Left ventricle myocardium superior (tissue), 1 donor: ENCODE measurements at regions not wholly inside any gene's neighbourhood (a gene's known extent, or its start where the extent isn't known, plus 50 kb on each side); places are given as distances from the start of the nearest gene placed in this dataset.

Experiments
- ATAC-seq: fragments of 200-7000 bp; cut with Tn5 transposase; one replicate; pipeline ENCODE4 v1.9.1; 2020; ENCODE audit warnings: mild to moderate bottlenecking, moderate library complexity
- DNase-seq: peaks from one replicate; pipeline ENCODE4 v3.0.0-alpha.2; 2020
- intact Hi-C: fragments of 100-400 bp; cut with micrococcal nuclease; formaldehyde crosslinking; loops from one replicate; pipeline ENCODE4 v1.11.0; 2022
- donor health status: DM: no; HTN: yes; CAD: no; lungs with severe emphysema.

DNA sequence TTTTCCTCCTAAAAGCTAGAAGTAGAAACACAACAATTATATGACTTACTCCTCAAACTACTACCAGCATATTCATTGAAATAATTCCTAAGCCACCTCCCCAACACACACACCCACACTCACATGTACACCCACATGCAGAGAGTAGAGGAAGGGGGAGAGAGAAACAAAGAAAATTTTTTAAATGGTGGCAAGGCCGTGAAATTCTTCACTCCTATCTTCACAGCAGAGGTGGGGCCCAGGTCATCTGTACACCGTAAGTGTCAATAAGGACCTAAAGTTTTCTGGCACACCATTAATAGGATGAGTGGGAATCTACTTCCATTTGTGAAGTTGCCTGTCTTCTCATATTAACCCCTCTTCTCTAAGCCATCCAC is 73.9 kb upstream of the EGLN3 start:
- intact Hi-C loops, result no loop called here
- DNase-seq, result no peak
- no peak for ATAC-seq

DNA sequence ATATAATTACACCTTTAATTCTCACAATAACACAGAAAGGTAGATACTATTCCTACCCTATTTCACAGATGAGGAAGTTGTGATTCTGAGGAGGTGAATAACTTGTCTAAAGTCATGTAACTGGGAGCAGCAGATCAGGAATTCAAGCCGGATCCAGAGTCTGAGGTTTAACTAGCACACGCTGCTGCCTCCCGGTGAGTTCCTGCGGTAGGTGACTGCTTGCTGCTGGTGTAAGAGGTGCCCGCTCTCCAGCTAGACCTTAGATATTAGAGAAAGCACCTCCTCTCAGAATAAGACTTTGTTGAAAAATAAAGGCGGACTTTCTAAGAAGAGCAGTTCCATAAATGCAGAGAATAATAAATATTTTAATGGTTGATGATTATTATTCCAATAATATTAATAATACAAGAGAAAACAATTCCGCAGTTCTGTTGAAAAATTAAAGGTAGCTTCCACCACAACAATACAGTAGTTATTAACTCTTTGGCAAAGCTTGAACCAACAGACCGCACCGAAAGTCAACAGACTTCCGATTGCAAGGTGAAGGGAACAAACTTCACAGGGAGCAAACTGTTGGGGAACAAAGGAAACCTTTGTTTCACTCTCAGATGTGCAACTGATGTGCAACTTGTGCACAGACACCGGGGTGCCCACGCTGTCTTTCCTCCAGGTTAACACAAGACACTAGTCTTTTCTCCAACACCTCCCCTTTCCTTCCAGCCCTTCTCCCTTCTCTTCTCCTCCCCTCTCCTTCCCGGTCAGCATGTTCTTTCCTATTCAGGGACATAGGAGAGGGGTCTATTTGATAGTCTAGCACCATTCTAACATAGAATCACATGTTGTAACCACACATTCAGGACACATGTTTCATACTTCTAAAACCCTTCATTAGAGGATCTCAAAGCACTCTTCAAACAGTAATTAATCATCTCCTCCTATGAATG is 73.2 kb upstream of the EGLN3 start:
- no peak for DNase-seq
- intact Hi-C loops, result no loop called here
- no peak for ATAC-seq

- intact Hi-C loops, result no loop called here
- ATAC-seq (no peak), DNase-seq (no peak)
Observed at GRCh38 chr14:34021096-34021495, 70.2 kb upstream of the EGLN3 start.

- ATAC-seq (peak; percentile 67), DNase-seq (no peak)
- intact Hi-C loops, result no loop called here
Observed at GRCh38 chr14:34020014-34020413, 69.1 kb upstream of the EGLN3 start.

GRCh38 chr14:34018564-34019244 is 67.8 kb upstream of the EGLN3 start:
- intact Hi-C loops, result no loop called here
- peak; percentile 92 for ATAC-seq
- DNase-seq, result peak; percentile 66

- ATAC-seq, result no peak
- intact Hi-C loops, result no loop called here
Observed at GRCh38 chr14:34018125-34018524, 67.3 kb upstream of the EGLN3 start.

DNA sequence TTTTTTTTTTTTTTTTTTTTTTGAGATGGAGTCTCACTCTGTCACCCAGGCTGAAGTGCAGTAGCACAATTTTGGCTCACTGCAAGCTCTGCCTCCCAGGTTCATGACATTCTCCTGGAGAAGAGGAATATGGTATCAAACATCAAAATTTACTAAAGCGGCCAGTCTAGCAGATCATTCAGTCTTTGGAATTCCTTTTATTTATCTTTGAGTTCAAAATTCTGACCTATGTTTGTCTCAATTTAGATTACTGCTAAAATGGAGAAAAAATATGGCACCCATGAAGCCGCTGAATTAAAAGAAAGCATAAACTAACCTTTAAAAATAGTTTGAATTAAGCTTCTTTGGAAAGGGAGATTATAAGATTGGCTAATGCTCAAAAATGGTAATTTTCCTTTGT is 64.5 kb upstream of the EGLN3 start:
- ATAC-seq, result no peak

More at GRCh38 chr14:34018125-34018524, 67.3 kb upstream of the EGLN3 start:
- DNase-seq, result no peak

GRCh38 chr14:34014936-34015335 is 64.1 kb upstream of the EGLN3 start:
- no peak for ATAC-seq
- no peak for DNase-seq
- intact Hi-C loops, result no loop called here

More for the DNA sequence above, 64.5 kb upstream of the EGLN3 start:
- DNase-seq, result no peak
- intact Hi-C loops, result no loop called here

- ATAC-seq, result no peak
- no peak for DNase-seq
- intact Hi-C loops, result no loop called here
Observed at GRCh38 chr14:34013721-34014060, 62.8 kb upstream of the EGLN3 start.

DNA sequence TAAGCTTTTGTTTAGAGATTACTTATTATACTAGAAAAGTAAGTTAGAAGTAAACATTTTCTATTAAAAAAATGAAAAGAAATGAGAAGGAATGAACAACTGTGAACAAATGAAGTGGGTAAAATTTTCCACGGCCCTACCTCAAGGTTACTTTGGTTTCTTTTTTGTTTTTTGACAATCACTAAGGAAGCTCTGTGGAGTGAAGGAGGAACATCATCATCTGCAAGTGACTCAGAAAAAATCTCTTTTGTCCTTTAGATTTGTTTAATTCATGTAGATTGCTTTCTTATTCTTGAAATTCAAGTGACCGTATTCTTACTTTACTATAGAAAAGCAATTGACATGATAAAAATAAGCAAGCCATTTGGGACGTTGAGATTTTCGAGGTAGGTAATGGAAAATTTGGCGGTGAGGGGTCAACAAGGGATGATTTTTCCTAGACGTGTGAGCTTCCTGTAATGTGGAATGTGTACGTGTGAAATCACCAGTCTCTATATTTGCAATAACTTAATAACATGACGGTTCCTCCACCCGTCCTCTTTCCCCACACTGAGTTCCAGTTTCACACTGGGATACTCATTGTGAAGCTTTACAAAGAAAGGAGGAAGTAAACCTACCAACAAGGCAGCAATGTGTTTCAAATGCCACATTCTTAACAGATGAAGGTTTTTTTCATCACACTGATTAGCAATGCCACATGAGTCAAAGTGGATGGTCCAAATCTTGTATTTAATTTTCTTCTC is 62.3 kb upstream of the EGLN3 start:
- intact Hi-C loops, result no loop called here
- DNase-seq (no peak), ATAC-seq (no peak)

DNA sequence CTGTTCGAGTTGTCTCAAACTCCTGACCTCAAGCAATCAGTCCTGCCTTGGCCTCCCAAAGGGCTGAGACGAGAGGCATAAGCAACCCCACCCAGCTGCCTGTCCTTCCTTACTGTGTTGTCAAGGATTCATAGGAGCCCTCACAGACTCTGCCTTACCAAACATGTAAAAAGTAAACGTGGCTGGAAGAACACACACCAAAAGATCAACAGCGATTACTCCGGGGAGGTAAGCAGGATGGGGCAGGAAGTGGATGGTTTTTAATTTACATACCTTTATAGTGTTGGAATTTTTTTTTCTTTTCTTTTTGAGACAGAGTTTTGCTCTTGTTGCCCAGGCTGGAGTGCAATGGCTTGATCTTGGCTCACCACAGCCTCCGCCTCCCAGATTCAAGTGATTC is 61.5 kb upstream of the EGLN3 start:
- intact Hi-C loops, result no loop called here
- ATAC-seq, result no peak
- DNase-seq, result no peak

DNA sequence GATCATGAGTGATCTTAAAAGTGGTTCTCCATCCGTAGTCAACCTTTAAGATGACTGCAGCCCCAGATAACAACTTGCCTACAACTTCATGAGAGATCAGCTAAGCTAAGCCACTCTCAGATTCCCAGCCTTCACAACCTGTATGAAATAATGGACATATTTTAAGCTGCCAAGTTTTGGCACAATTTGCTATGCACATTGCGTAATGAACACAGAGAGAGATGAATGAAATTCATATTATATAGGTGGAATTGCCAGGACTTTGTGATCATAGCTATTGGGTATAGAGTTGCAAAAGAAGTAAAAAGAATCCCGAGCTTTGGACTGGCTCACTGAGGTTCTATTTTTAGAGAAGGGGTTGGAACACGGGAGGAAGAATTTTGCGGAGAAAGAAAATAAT is 59.1 kb upstream of the EGLN3 start:
- ATAC-seq (no peak), DNase-seq (no peak)
- intact Hi-C loops, result no loop called here

GRCh38 chr14:34007902-34008301 is 57.0 kb upstream of the EGLN3 start:
- ATAC-seq, result no peak
- DNase-seq, result no peak
- intact Hi-C loops, result no loop called here

DNA sequence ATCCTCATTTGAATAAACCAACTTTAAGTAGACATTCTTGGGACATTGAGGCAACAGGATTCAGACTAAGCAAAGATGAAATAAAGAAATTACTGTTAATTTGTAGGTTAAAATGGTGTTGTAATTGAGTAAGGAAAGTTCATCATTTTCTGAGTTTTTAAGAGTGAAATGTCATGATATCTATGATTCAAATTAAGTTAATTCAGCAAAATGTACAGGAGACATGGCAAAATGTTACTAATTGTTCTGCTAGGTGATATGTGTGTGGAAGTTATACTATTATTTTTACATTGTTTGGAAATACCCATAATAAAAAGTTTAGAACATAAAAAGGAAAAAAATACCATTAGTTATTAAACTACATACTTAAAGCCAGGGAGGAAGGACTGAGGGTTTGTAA is 55.0 kb upstream of the EGLN3 start:
- intact Hi-C loops, result no loop called here
- ATAC-seq (no peak), DNase-seq (no peak)

- ATAC-seq, result no peak
Observed at GRCh38 chr14:34004881-34005280, 54.0 kb upstream of the EGLN3 start.

DNA sequence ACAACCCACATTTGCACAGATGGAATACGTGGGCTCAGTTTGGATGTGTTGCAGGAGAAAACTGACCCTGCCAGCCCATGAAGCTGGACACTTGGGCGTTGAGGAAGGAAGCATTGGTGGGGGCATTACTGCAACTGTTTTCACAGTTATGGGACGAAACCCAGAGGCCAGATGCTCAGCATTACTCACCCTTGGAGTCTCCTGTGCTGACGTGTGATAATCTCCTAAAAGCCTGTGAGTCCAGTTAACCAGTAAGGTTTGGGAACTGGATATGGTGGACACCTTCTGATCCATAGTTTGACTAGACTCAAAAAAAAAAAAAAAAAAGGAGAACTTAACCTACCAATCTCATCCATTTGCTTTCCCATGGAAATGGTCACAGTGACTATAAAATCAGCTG is 52.8 kb upstream of the EGLN3 start:
- ATAC-seq, result peak; percentile 73
- DNase-seq, result no peak
- intact Hi-C loops, result no loop called here

More at GRCh38 chr14:34004881-34005280, 54.0 kb upstream of the EGLN3 start:
- no peak for DNase-seq
- intact Hi-C loops, result no loop called here

DNA sequence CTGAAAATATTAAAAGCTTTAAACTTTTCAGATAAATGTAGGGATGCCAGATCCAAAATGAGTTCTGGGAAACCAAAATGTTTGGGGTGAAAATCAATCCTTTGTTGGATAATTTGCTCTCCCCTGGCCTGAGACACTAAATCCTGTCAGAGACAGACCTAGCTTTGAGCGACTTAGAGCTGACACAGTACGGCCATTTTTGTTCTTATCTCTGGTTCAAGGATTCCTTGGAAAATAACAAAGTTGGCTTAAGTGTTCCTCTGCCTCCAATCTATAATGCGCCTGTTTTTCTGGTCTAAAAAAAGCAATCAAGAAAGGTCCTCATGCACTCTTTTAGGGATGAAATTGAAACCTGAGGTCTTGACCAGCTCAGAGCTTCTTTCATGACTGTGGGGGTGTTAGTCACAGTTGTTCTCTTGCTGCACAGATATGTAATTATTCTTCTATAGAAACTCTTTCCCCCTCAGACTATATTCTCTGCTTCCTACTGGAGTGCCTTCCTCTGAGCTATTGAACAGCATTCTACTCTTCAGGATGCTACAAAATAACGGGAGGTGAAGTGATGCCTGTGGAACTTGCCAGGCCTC is 52.3 kb upstream of the EGLN3 start:
- ATAC-seq (no peak), DNase-seq (no peak)
- intact Hi-C loops, result no loop called here
